Adrenal gland (tissue), 9 donors: ENCODE measurements at regions not wholly inside any gene's neighbourhood (a gene's known extent, or its start where the extent isn't known, plus 50 kb on each side); places are given as distances from the start of the nearest gene placed in this dataset.

Experiments
- DNase-seq, 7 donors: peaks; one replicate each; pipeline ENCODE4 v3.0.0-alpha.2; 2019 to 2020
- H3K27ac ChIP-seq, 5 donors: fragments of 200-600 bp; sonication (generic) in 4 of 5; 1 replicate in 3 of 5; 2 replicates in 2 of 5; pipeline versions ENCODE4 v1.5.1 to v1.8.0; 2016 to 2020; ENCODE audit warnings: mild to moderate bottlenecking in 1 of 5
- H3K27me3 ChIP-seq: fragments of 200-600 bp; 2 replicates; pipeline ENCODE4 v1.8.0; 2021
- H3K36me3 ChIP-seq, 2 donors: fragments of 200-600 bp; replicated peaks in 1 of 2; 1 replicate in 1 of 2; 2 replicates in 1 of 2; pipeline versions ENCODE4 v1.5.1 to v1.8.0; 2018 to 2022
- H3K4me1 ChIP-seq, 2 donors: fragments of 200-600 bp; replicated peaks in 1 of 2; 1 replicate in 1 of 2; 2 replicates in 1 of 2; pipeline versions ENCODE4 v1.5.1 to v1.8.0; 2018 to 2021
- H3K4me3 ChIP-seq, 4 donors: fragments of 200-600 bp; sonication (generic) in 3 of 4; one replicate each; pipeline ENCODE4 v1.5.1; 2016 to 2018
- H3K9me3 ChIP-seq, 3 donors: fragments of 200-600 bp; sonication (generic) in 1 of 3; replicated peaks in 1 of 3; 1 replicate in 2 of 3; 2 replicates in 1 of 3; pipeline versions ENCODE4 v1.5.1 to v1.8.0; 2016 to 2021
- CTCF ChIP-seq, 6 experiments: fragments of 450-650 bp in 4 of 6; fragments of 200-600 bp in 2 of 6; sonication (generic) in 1 of 6; IDR thresholded peaks; 1 replicate in 5 of 6; 2 replicates in 1 of 6; pipeline versions ENCODE4 v1.5.1 to v1.8.0; 2016 to 2021; ENCODE audit warnings: antibody characterized with exemption in 6 of 6, mild to moderate bottlenecking in 2 of 6, moderate library complexity in 1 of 6
- POLR2A ChIP-seq, 2 donors: fragments of 450-650 bp; IDR thresholded peaks; one replicate each; pipeline ENCODE4 v1.6.1; 2017; ENCODE audit warnings: antibody characterized with exemption in 2 of 2, mild to moderate bottlenecking in 2 of 2, moderate library complexity in 1 of 2
- WGBS, 4 donors: extraction: QIAGEN DNeasy Blood & Tissue Kit in 2 of 4; methylation state at CpG; one replicate each; pipeline versions ENCODE4 v1.1.5 to v1.1.7; 2013 to 2017; 5-methylcytosine and 5-hydroxymethylcytosine counted together
- intact Hi-C, 2 donors: fragments of 100-400 bp; cut with DNase I; formaldehyde crosslinking; loops; one replicate each; pipeline versions ENCODE4 v1.14.1 to v1.15.0; 2022 to 2023
- donor health status: healthy with polysubstance abuse.
- donor health status: Bipolar disorder and iron deficiency.
- donor health status: DM: yes; HTN: yes; CAD: no.
- donor health status: DM: no; HTN: no; CAD: no.
- donor health status: DM: no; HTN: no; CAD: no.

- WGBS, 4 donors = 70 to 83% (median 76%) methylated on average over 3 of the region's 3 CpGs
- Histone ChIP-seq H3K27ac (no peak overlapping the region), H3K4me1 (no peaks in the 10 kb centered on the region), H3K27me3 (no peaks in the 10 kb centered on the region), H3K4me3 (no peak overlapping the region), H3K36me3 (no peaks in the 10 kb centered on the region), H3K9me3 (no peaks in the 10 kb centered on the region)
- no peak for DNase-seq
- intact Hi-C loops = no loop called here
- TF ChIP-seq POLR2A (IDR thresholded peaks at IDR 0.05) = no peak
- TF ChIP-seq CTCF (IDR thresholded peaks at IDR 0.05) = no peak
Measured at GRCh38 chr4:93983140-93983539, 154.6 kb downstream of the ATOH1 start.

- Histone ChIP-seq H3K27ac (no peak overlapping the region), H3K4me1 (no peaks in the 10 kb centered on the region), H3K36me3 (no peaks in the 10 kb centered on the region), H3K27me3 (no peaks in the 10 kb centered on the region), H3K4me3 (no peak overlapping the region), H3K9me3 (no peaks in the 10 kb centered on the region)
- TF ChIP-seq POLR2A (IDR thresholded peaks at IDR 0.05) (no peak), CTCF (IDR thresholded peaks at IDR 0.05) (no peak)
- 74 to 85% (median 84%) methylated on average over 5 of the region's 5 CpGs for WGBS, 4 donors
- intact Hi-C loops = no loop called here
- no peak for DNase-seq
Measured at GRCh38 chr4:93994175-93994994, 165.8 kb downstream of the ATOH1 start.

GRCh38 chr4:93996895-93997294 lies 168.3 kb downstream of the ATOH1 start:
- intact Hi-C loops = no loop called here
- no peak for TF ChIP-seq POLR2A (IDR thresholded peaks at IDR 0.05)
- no peak for TF ChIP-seq CTCF (IDR thresholded peaks at IDR 0.05)
- Histone ChIP-seq H3K9me3 (no peaks in the 10 kb centered on the region), H3K4me3 (no peak overlapping the region), H3K36me3 (no peaks in the 10 kb centered on the region), H3K4me1 (no peaks in the 10 kb centered on the region), H3K27me3 (no peaks in the 10 kb centered on the region), H3K27ac (no peak overlapping the region)
- 50 to 58% (median 53%) methylated on average over 1 of the region's 1 CpG for WGBS, 4 donors
- DNase-seq = no peak

- Histone ChIP-seq H3K36me3 (no peaks in the 10 kb centered on the region), H3K4me1 (no peaks in the 10 kb centered on the region), H3K4me3 (no peak overlapping the region), H3K27me3 (no peaks in the 10 kb centered on the region), H3K27ac (no peak overlapping the region), H3K9me3 (no peaks in the 10 kb centered on the region)
- intact Hi-C loops = no loop called here
- TF ChIP-seq POLR2A (IDR thresholded peaks at IDR 0.05) (no peak), CTCF (IDR thresholded peaks at IDR 0.05) (no peak)
- no peak for DNase-seq
- WGBS, 4 donors = 33 to 48% (median 45%) methylated on average over 1 of the region's 1 CpG
Measured at GRCh38 chr4:94000559-94000958, 172.0 kb downstream of the ATOH1 start.
